ENCODE measurements at regions not wholly inside any gene's neighbourhood (a gene's known extent, or its start where the extent isn't known, plus 50 kb on each side); places are given as distances from the start of the nearest gene placed in this dataset.

DNA sequence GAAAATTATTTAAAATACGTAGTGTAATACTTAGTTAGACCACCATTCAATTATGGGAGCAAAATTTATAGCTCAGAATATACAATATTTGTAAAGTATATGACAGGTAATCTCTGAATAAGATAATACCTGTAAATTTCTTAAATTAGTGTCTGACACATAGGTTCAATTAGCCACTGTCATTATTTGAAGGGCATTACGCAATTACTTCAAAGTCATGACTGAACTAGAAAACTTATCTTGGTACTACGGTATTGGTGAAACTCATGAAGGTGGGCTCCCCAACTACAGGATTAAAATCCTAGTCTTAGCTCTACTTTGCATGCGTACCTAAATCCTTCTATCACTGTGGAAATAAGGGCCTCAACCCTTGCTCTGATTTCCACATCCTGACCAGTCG, 860.7 kb downstream of the PCDH19 start:
- no peaks in the 10 kb centered on the region for H3K79me2 ChIP-seq (ENCODE audit: insufficient read depth, low read length)
- no peak overlapping the region for H3K27ac Mint-ChIP-seq
- H2AFZ ChIP-seq (ENCODE audit: insufficient read depth, low read depth, low read length, poor library complexity, severe bottlenecking) = no peak overlapping the region
- no peaks in the 10 kb centered on the region for H3K36me3 ChIP-seq (replicated peaks in 1 of 2; ENCODE audit: control insufficient read depth in 1 of 2, insufficient read depth in 2 of 2, low read length in 2 of 2)
- H3K4me2 ChIP-seq (replicated peaks; ENCODE audit: extremely low read depth, low read length, poor library complexity, severe bottlenecking) = no peak overlapping the region
- H3K27me3 ChIP-seq (ENCODE audit: control insufficient read depth in 2 of 2, insufficient read depth in 2 of 2, low read length in 2 of 2) = no peaks in the 10 kb centered on the region
- intact Hi-C loops (cut with micrococcal nuclease) = no loop called here
- H3K4me3 Mint-ChIP-seq = no peak overlapping the region
- no peaks in the 10 kb centered on the region for H3K4me1 Mint-ChIP-seq
- TF ChIP-seq, protein P1, sequence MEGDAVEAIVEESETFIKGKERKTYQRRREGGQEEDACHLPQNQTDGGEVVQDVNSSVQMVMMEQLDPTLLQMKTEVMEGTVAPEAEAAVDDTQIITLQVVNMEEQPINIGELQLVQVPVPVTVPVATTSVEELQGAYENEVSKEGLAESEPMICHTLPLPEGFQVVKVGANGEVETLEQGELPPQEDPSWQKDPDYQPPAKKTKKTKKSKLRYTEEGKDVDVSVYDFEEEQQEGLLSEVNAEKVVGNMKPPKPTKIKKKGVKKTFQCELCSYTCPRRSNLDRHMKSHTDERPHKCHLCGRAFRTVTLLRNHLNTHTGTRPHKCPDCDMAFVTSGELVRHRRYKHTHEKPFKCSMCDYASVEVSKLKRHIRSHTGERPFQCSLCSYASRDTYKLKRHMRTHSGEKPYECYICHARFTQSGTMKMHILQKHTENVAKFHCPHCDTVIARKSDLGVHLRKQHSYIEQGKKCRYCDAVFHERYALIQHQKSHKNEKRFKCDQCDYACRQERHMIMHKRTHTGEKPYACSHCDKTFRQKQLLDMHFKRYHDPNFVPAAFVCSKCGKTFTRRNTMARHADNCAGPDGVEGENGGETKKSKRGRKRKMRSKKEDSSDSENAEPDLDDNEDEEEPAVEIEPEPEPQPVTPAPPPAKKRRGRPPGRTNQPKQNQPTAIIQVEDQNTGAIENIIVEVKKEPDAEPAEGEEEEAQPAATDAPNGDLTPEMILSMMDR (IDR thresholded peaks at IDR 0.05) = no peak
- no peak overlapping the region for H3K27ac ChIP-seq (ENCODE audit: low read depth in 1 of 2, low read length in 2 of 2)
- H3K4me1 ChIP-seq (ENCODE audit: control insufficient read depth in 1 of 2, insufficient read depth in 2 of 2, low read length in 2 of 2) = no peaks in the 10 kb centered on the region
- H3K9me3 ChIP-seq (replicated peaks in 1 of 2; ENCODE audit: control insufficient read depth in 1 of 2, insufficient read depth in 1 of 2, low read length in 2 of 2) = no peaks in the 10 kb centered on the region
- WGBS (ENCODE audit: insufficient coverage) = 100% methylated on average over 1 of the region's 5 CpGs
- H3K36me3 Mint-ChIP-seq = no peaks in the 10 kb centered on the region
- no peaks in the 10 kb centered on the region for H3K27me3 Mint-ChIP-seq (ENCODE audit: low read depth in 3 of 3)
- no peak overlapping the region for H3K4me3 ChIP-seq (replicated peaks in 1 of 3; ENCODE audit: low read depth in 2 of 3, low read length in 3 of 3)
- no peak overlapping the region for H3K9ac ChIP-seq (ENCODE audit: insufficient read depth, low read length, poor library complexity, severe bottlenecking)
- H4K20me1 ChIP-seq (ENCODE audit: insufficient read depth, low read length) = no peaks in the 10 kb centered on the region
- peaks cover 0 to 12% (median 2%) of the 10 kb centered on the region in 7 donors for H3K9me3 Mint-ChIP-seq
- DNase-seq = no peak

- H3K9ac ChIP-seq (ENCODE audit: insufficient read depth, low read length, poor library complexity, severe bottlenecking) = no peak overlapping the region
- H3K36me3 ChIP-seq (replicated peaks in 1 of 2; ENCODE audit: control insufficient read depth in 1 of 2, insufficient read depth in 2 of 2, low read length in 2 of 2) = no peaks in the 10 kb centered on the region
- Mint-ChIP-seq H3K27ac (no peak overlapping the region), H3K4me1 (no peaks in the 10 kb centered on the region), H3K36me3 (no peaks in the 10 kb centered on the region), H3K9me3 (peaks cover 0 to 5% (median 0%) of the 10 kb centered on the region in 7 donors), H3K4me3 (no peak overlapping the region), H3K27me3 (ENCODE audit: low read depth in 3 of 3) (peaks cover 0 to 1% (median 0%) of the 10 kb centered on the region in 3 donors)
- no peak overlapping the region for H3K27ac ChIP-seq (ENCODE audit: low read depth in 1 of 2, low read length in 2 of 2)
- H3K4me3 ChIP-seq (replicated peaks in 1 of 3; ENCODE audit: low read depth in 2 of 3, low read length in 3 of 3) = no peak overlapping the region
- no peaks in the 10 kb centered on the region for H4K20me1 ChIP-seq (ENCODE audit: insufficient read depth, low read length)
- H3K9me3 ChIP-seq (replicated peaks in 1 of 2; ENCODE audit: control insufficient read depth in 1 of 2, insufficient read depth in 1 of 2, low read length in 2 of 2) = peaks cover 4 to 14% of the 10 kb centered on the region in 2 donors
- H3K79me2 ChIP-seq (ENCODE audit: insufficient read depth, low read length) = no peaks in the 10 kb centered on the region
- no peak overlapping the region for H2AFZ ChIP-seq (ENCODE audit: insufficient read depth, low read depth, low read length, poor library complexity, severe bottlenecking)
- no peak overlapping the region for H3K4me2 ChIP-seq (replicated peaks; ENCODE audit: extremely low read depth, low read length, poor library complexity, severe bottlenecking)
- no peaks in the 10 kb centered on the region for H3K27me3 ChIP-seq (ENCODE audit: control insufficient read depth in 2 of 2, insufficient read depth in 2 of 2, low read length in 2 of 2)
- no peaks in the 10 kb centered on the region for H3K4me1 ChIP-seq (ENCODE audit: control insufficient read depth in 1 of 2, insufficient read depth in 2 of 2, low read length in 2 of 2)
- TF ChIP-seq, protein P1 (IDR thresholded peaks at IDR 0.05) = no peak
- DNase-seq = no peak
- intact Hi-C loops (cut with micrococcal nuclease) = no loop called here
These were observed 887.6 kb downstream of the PCDH19 start for GRCh38 chrX:99522450-99522849.
